ENCODE measurements at regions not wholly inside any gene's neighbourhood (a gene's known extent, or its start where the extent isn't known, plus 50 kb on each side); places are given as distances from the start of the nearest gene placed in this dataset.

DNA sequence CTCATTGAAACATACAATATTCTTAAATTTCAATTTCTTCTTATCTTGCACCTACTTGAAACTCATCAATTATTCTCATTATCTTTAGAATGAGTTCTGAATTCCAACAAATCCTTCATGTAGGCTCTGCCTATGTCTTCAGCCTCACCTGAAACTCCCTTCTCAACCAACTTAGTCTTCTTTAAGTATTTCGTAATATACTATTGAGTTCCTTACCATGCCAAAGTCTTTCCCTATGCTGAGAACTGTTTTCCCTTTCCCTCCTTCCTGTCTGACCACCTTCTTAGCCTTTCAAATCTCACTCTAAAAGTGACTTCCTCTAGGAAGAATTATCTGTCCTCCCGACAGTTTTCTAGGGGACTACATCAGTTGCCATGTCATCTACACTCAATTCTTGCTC is 50.9 kb upstream of the ZFAND5 start:
- TF ChIP-seq POLR2A (IDR thresholded peaks at IDR 0.05) = no peak
- TF ChIP-seq EP300 (IDR thresholded peaks at IDR 0.05) = no peak
